HCT116 (cell line): ENCODE measurements at regions not wholly inside any gene's neighbourhood (a gene's known extent, or its start where the extent isn't known, plus 50 kb on each side); places are given as distances from the start of the nearest gene placed in this dataset.

Experiments
- ATAC-seq: fragments of 200-7000 bp; cut with Tn5 transposase; 2 replicates; pipeline ENCODE4 v1.9.1; 2020; ENCODE audit warnings: mild to moderate bottlenecking, moderate library complexity
- BruUV-seq: library from RNA; stranded (reverse); fragments of 400-500 nt; replicated peaks from 2 replicates; lab custom pipeline; 2021; lab: Mats Ljungman, UMichigan
- CTCF ChIA-PET: fragments of 300-600 bp; sonication (Branson Sonifier 250); formaldehyde crosslinking; loops from one replicate; lab custom pipeline; 2021; ENCODE audit warnings: antibody characterized with exemption; lab: Charles Lee
- POLR2A ChIA-PET: fragments of 300-600, 350-600 bp; sonication (Branson Sonifier 250); formaldehyde crosslinking; loops from one replicate; lab custom pipeline; 2021; ENCODE audit warnings: antibody characterized with exemption; lab: Charles Lee
- RAD21 ChIA-PET, 2 experiments: fragments of 300-600 bp; sonication (Branson Sonifier 250); formaldehyde crosslinking; loops; one replicate each; lab custom pipeline; 2023; ENCODE audit warnings: low total read pairs in 2 of 2; ENCODE audit not compliant: uncharacterized antibody in 2 of 2, unreplicated experiment in 2 of 2, low non-redundant PET in 1 of 2; lab: Charles Lee
- DNase-seq: peaks from one replicate; pipeline ENCODE4 v3.0.0-alpha.2; 2010; ENCODE audit warnings: low read depth, low spot score
- H2AFZ ChIP-seq: fragments of 200-600 bp; shearing (Covaris generic), sonication (generic); 2 replicates; pipeline ENCODE4 v1.6.1; 2017; ENCODE audit warnings: low read depth, mixed run types, mixed read lengths, antibody characterized with exemption, low read length; ENCODE audit not compliant: poor library complexity, severe bottlenecking
- H3K27ac ChIP-seq: 2 replicates; pipeline ENCODE4 v1.5.1; 2012; ENCODE audit warnings: low read depth, low read length
- H3K27me3 ChIP-seq: fragments of 200-600 bp; sonication (generic); 2 replicates; pipeline ENCODE4 v1.6.1; 2016; ENCODE audit warnings: mixed run types, low read length, mixed read lengths; ENCODE audit not compliant: insufficient read depth
- H3K36me3 ChIP-seq, 2 experiments: fragments of 200-500 bp in 1 of 2; fragments of 200-600 bp in 1 of 2; sonication (Bioruptor generic) in 1 of 2; sonication (generic) in 1 of 2; 2 replicates each; pipeline versions ENCODE4 v1.5.1 to v1.6.1; 2014 to 2016; ENCODE audit warnings: low read length in 2 of 2, inconsistent platforms in 1 of 2, mixed read lengths in 1 of 2, mixed run types in 1 of 2; ENCODE audit not compliant: insufficient read depth in 2 of 2, control insufficient read depth in 1 of 2
- H3K4me1 ChIP-seq, 2 experiments: fragments of 200-600 bp in 1 of 2; sonication (generic) in 1 of 2; 2 replicates each; pipeline versions ENCODE4 v1.5.1 to v1.6.1; 2012 to 2017; ENCODE audit warnings: low read length in 2 of 2, inconsistent platforms in 1 of 2, mild to moderate bottlenecking in 1 of 2, mixed read lengths in 1 of 2, mixed run types in 1 of 2, moderate library complexity in 1 of 2; ENCODE audit not compliant: insufficient read depth in 2 of 2, control insufficient read depth in 1 of 2
- H3K4me2 ChIP-seq: fragments of 200-600 bp; sonication (generic); 2 replicates; pipeline ENCODE4 v1.6.1; 2017; ENCODE audit warnings: mixed run types, low read length, mixed read lengths
- H3K4me3 ChIP-seq, 2 experiments: fragments of 200-600 bp in 1 of 2; sonication (generic) in 1 of 2; replicated peaks in 1 of 2; 2 replicates each; pipeline ENCODE4 v1.5.1; 2011 to 2016; ENCODE audit warnings: low read length in 2 of 2, control low read depth in 1 of 2, low read depth in 1 of 2, mild to moderate bottlenecking in 1 of 2, mixed read lengths in 1 of 2, mixed run types in 1 of 2
- H3K79me2 ChIP-seq: fragments of 200-600 bp; sonication (generic); 2 replicates; pipeline ENCODE4 v1.6.1; 2017; ENCODE audit warnings: mild to moderate bottlenecking, mixed run types, low read length, moderate library complexity, mixed read lengths; ENCODE audit not compliant: insufficient read depth
- H3K9ac ChIP-seq: fragments of 200-600 bp; sonication (generic); 2 replicates; pipeline ENCODE4 v1.6.1; 2016; ENCODE audit warnings: low read length, mixed read lengths
- H3K9me2 ChIP-seq: fragments of 200-600 bp; sonication (generic), shearing (Covaris generic); 2 replicates; pipeline ENCODE4 v1.6.1; 2017; ENCODE audit warnings: mixed run types, mild to moderate bottlenecking, moderate library complexity; ENCODE audit not compliant: insufficient read depth
- H3K9me3 ChIP-seq, 2 experiments: fragments of 200-500 bp in 1 of 2; fragments of 200-600 bp in 1 of 2; sonication (Bioruptor generic) in 1 of 2; sonication (generic) in 1 of 2; 2 replicates each; pipeline ENCODE4 v1.6.1; 2014 to 2017; ENCODE audit warnings: low read length in 2 of 2, mixed read lengths in 2 of 2, inconsistent platforms in 1 of 2, low read depth in 1 of 2, mild to moderate bottlenecking in 1 of 2, mixed run types in 1 of 2, moderate library complexity in 1 of 2; ENCODE audit not compliant: control insufficient read depth in 1 of 2, insufficient read depth in 1 of 2
- H4K20me1 ChIP-seq: fragments of 200-600 bp; sonication (generic), shearing (Covaris generic); 2 replicates; pipeline ENCODE4 v1.6.1; 2017; ENCODE audit warnings: mixed run types, mild to moderate bottlenecking, moderate library complexity; ENCODE audit not compliant: insufficient read depth
- ATF3 ChIP-seq: IDR thresholded peaks from 2 replicates; pipeline ENCODE4 v1.6.1; 2012
- CBX3 ChIP-seq: IDR thresholded peaks from 2 replicates; pipeline ENCODE4 v1.6.1; 2012; ENCODE audit warnings: low read depth
- CEBPB ChIP-seq: IDR thresholded peaks from 2 replicates; pipeline ENCODE4 v1.6.1; 2012; ENCODE audit warnings: low read depth
- CTCF ChIP-seq, 3 experiments: fragments of 200-600 bp in 1 of 3; sonication (generic) in 1 of 3; IDR thresholded peaks in 2 of 3; conservative IDR thresholded peaks in 1 of 3; 2 replicates each; pipeline ENCODE4 v1.5.1; 2012 to 2017; ENCODE audit warnings: low read depth in 2 of 3, low read length in 2 of 3, antibody characterized with exemption in 1 of 3, borderline replicate concordance in 1 of 3, control low read depth in 1 of 3, mild to moderate bottlenecking in 1 of 3, mixed read lengths in 1 of 3, mixed run types in 1 of 3, moderate library complexity in 1 of 3; ENCODE audit not compliant: insufficient read depth in 1 of 3
- ELF1 ChIP-seq: IDR thresholded peaks from 2 replicates; pipeline ENCODE4 v1.6.1; 2012; ENCODE audit warnings: low read depth, borderline replicate concordance
- EZH2 ChIP-seq: fragments of 200-600 bp; sonication (generic); IDR thresholded peaks from 2 replicates; pipeline ENCODE4 v1.6.1; 2017; ENCODE audit warnings: antibody characterized with exemption, mixed run types
- EZH2phosphoT487 ChIP-seq: fragments of 200-600 bp; IDR thresholded peaks from 2 replicates; pipeline ENCODE4 v1.6.1; 2018; ENCODE audit warnings: antibody characterized with exemption, borderline replicate concordance
- FOSL1 ChIP-seq: IDR thresholded peaks from 2 replicates; pipeline ENCODE4 v1.6.1; 2012; ENCODE audit warnings: low read depth
- JUND ChIP-seq: IDR thresholded peaks from 2 replicates; pipeline ENCODE4 v1.6.1; 2012
- POLR2A ChIP-seq: IDR thresholded peaks from 2 replicates; pipeline ENCODE4 v1.7.0; 2011; ENCODE audit warnings: borderline replicate concordance; ENCODE audit not compliant: insufficient read depth, insufficient read length; ENCODE audit errors: extremely low read depth
- POLR2AphosphoS5 ChIP-seq: IDR thresholded peaks from 2 replicates; pipeline ENCODE4 v1.6.1; 2011; ENCODE audit warnings: mild to moderate bottlenecking, low read depth, low read length, moderate library complexity
- RAD21 ChIP-seq: IDR thresholded peaks from 2 replicates; pipeline ENCODE4 v1.6.1; 2012; ENCODE audit warnings: low read depth, mild to moderate bottlenecking
- REST ChIP-seq: IDR thresholded peaks from 2 replicates; pipeline ENCODE4 v1.6.1; 2012; ENCODE audit warnings: low read depth
- SIN3A ChIP-seq: IDR thresholded peaks from 2 replicates; pipeline ENCODE4 v1.6.1; 2012; ENCODE audit warnings: low read depth
- SP1 ChIP-seq: IDR thresholded peaks from 2 replicates; pipeline ENCODE4 v1.6.1; 2012; ENCODE audit warnings: low read depth
- SRF ChIP-seq: IDR thresholded peaks from 2 replicates; pipeline ENCODE4 v1.6.1; 2012; ENCODE audit warnings: low read depth
- TCF7L2 ChIP-seq: IDR thresholded peaks from 2 replicates; pipeline ENCODE4 v1.7.0; 2011; ENCODE audit warnings: borderline replicate concordance, inconsistent platforms; ENCODE audit not compliant: insufficient read depth, insufficient read length; ENCODE audit errors: extremely low read depth
- YY1 ChIP-seq: IDR thresholded peaks from 2 replicates; pipeline ENCODE4 v1.6.1; 2011; ENCODE audit warnings: low read length, low read depth, moderate library complexity, mild to moderate bottlenecking; ENCODE audit not compliant: insufficient replicate concordance; ENCODE audit errors: extremely low read depth
- ZBTB33 ChIP-seq: IDR thresholded peaks from 2 replicates; pipeline ENCODE4 v1.6.1; 2011; ENCODE audit warnings: mild to moderate bottlenecking, low read length, moderate library complexity; ENCODE audit not compliant: insufficient replicate concordance; ENCODE audit errors: extremely low read depth
- ZNF274 ChIP-seq: fragments of 200-500 bp; sonication (Bioruptor generic); IDR thresholded peaks from 2 replicates; pipeline ENCODE4 v1.6.1; 2014; ENCODE audit warnings: mild to moderate bottlenecking, low read depth, low read length, inconsistent platforms
- intact Hi-C: fragments of 100-400 bp; cut with micrococcal nuclease; formaldehyde crosslinking; loops from 2 replicates; pipeline ENCODE4 v1.10.0; 2022

GRCh38 chr9:105073147-105073546 is 145.2 kb upstream of the ABCA1 start:
- POLR2A ChIA-PET = no interaction called here
- H3K27ac ChIP-seq = no peak overlapping the region
- H3K79me2 ChIP-seq = no peaks in the 10 kb centered on the region
- RAD21 ChIA-PET = no interaction called here
- no peaks in the 10 kb centered on the region for H3K36me3 ChIP-seq
- ATAC-seq = no peak
- no TSS peak for BruUV-seq
- no peaks in the 10 kb centered on the region for H4K20me1 ChIP-seq
- TF ChIP-seq SP1 (no peak), JUND (no peak), REST (no peak), RAD21 (no peak), ATF3 (no peak), EZH2phosphoT487 (no peak), FOSL1 (no peak), CBX3 (no peak), EZH2 (no peak), TCF7L2 (no peak), POLR2AphosphoS5 (no peak), CEBPB (no peak), ELF1 (no peak), SRF (no peak), POLR2A (no peak), SIN3A (no peak), YY1 (no peak), CTCF (IDR thresholded peaks at IDR 0.05 in 2 of 3, conservative IDR thresholded peaks at IDR 0.05 in 1 of 3; ENCODE audit: borderline replicate concordance in 1 of 3, insufficient read depth in 1 of 3, low read depth in 2 of 3, low read length in 2 of 3) (no peak), ZNF274 (no peak), ZBTB33 (no peak)
- no peak overlapping the region for H3K4me2 ChIP-seq
- no peaks in the 10 kb centered on the region for H3K9me3 ChIP-seq
- no peak overlapping the region for H3K9ac ChIP-seq
- intact Hi-C loops = no loop called here
- no peak overlapping the region for H2AFZ ChIP-seq
- H3K9me2 ChIP-seq = no peaks in the 10 kb centered on the region
- CTCF ChIA-PET = no interaction called here
- no peak overlapping the region for H3K4me3 ChIP-seq
- no peaks in the 10 kb centered on the region for H3K27me3 ChIP-seq
- peaks cover 0 to 29% of the 10 kb centered on the region in 2 experiments; a peak in 3 of 4 replicates for H3K4me1 ChIP-seq
- DNase-seq = no peak
